Fibroblast of mammary gland (primary cell): ENCODE measurements at regions not wholly inside any gene's neighbourhood (a gene's known extent, or its start where the extent isn't known, plus 50 kb on each side); places are given as distances from the start of the nearest gene placed in this dataset.

Source experiments
- DNase-seq: peaks from one replicate; pipeline ENCODE4 v3.0.0-alpha.2; 2010; ENCODE audit warnings: low read depth
- H3K4me3 ChIP-seq: 2 replicates; pipeline ENCODE4 v1.5.1; 2011; ENCODE audit warnings: low read depth, mild to moderate bottlenecking, low read length, moderate library complexity; ENCODE audit not compliant: control insufficient read depth
- CTCF ChIP-seq: conservative IDR thresholded peaks from 2 replicates; pipeline ENCODE4 v1.5.1; 2011; ENCODE audit warnings: low read depth, low read length, inconsistent platforms; ENCODE audit not compliant: control insufficient read depth, insufficient read depth

- no peak for DNase-seq
- no peak for TF ChIP-seq CTCF
- no peak overlapping the region for H3K4me3 ChIP-seq
Observed at GRCh38 chr4:147217655-147218054, 263.2 kb upstream of the EDNRA start.

- no peak for DNase-seq
- no peak overlapping the region for H3K4me3 ChIP-seq
- TF ChIP-seq CTCF, result no peak
Observed at GRCh38 chr4:147219145-147219544, 261.8 kb upstream of the EDNRA start.

GRCh38 chr4:147220833-147221232, 260.1 kb upstream of the EDNRA start:
- TF ChIP-seq CTCF, result no peak
- no peak overlapping the region for H3K4me3 ChIP-seq
- peak; percentile 9 for DNase-seq

GRCh38 chr4:147222906-147223305, 258.0 kb upstream of the EDNRA start:
- no peak for TF ChIP-seq CTCF
- no peak overlapping the region for H3K4me3 ChIP-seq
- DNase-seq, result no peak

GRCh38 chr4:147223576-147223975, 257.3 kb upstream of the EDNRA start:
- TF ChIP-seq CTCF, result no peak
- no peak for DNase-seq
- H3K4me3 ChIP-seq, result no peak overlapping the region

GRCh38 chr4:147236806-147237205, 244.1 kb upstream of the EDNRA start:
- H3K4me3 ChIP-seq, result no peak overlapping the region
- no peak for TF ChIP-seq CTCF
- no peak for DNase-seq

- no peak overlapping the region for H3K4me3 ChIP-seq
- no peak for TF ChIP-seq CTCF
- DNase-seq, result no peak
Observed at GRCh38 chr4:147244786-147245185, 236.1 kb upstream of the EDNRA start.
